ENCODE measurements at regions not wholly inside any gene's neighbourhood (a gene's known extent, or its start where the extent isn't known, plus 50 kb on each side); places are given as distances from the start of the nearest gene placed in this dataset.

DNA sequence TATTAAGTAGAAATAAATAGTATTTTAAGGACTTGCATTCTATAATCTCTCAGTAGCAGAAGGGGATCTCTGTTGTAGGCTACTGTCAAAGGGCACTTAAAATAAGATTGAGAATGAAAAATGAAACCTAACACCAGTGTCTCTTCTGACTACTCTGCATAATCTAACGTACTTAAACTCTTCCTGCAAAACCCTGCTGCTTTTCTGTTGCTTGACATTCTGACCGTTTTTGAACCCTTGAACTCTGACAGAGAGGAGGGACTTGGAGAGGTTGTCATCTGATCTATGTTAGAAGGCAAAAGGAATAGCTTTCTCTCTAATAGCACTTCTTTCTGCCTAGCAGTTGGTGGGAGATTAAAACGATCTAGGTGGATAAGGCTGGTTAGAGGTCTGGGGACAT lies 204.6 kb downstream of the ZIC1 start:
- TF ChIP-seq, protein P1, sequence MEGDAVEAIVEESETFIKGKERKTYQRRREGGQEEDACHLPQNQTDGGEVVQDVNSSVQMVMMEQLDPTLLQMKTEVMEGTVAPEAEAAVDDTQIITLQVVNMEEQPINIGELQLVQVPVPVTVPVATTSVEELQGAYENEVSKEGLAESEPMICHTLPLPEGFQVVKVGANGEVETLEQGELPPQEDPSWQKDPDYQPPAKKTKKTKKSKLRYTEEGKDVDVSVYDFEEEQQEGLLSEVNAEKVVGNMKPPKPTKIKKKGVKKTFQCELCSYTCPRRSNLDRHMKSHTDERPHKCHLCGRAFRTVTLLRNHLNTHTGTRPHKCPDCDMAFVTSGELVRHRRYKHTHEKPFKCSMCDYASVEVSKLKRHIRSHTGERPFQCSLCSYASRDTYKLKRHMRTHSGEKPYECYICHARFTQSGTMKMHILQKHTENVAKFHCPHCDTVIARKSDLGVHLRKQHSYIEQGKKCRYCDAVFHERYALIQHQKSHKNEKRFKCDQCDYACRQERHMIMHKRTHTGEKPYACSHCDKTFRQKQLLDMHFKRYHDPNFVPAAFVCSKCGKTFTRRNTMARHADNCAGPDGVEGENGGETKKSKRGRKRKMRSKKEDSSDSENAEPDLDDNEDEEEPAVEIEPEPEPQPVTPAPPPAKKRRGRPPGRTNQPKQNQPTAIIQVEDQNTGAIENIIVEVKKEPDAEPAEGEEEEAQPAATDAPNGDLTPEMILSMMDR (IDR thresholded peaks at IDR 0.05; ENCODE audit: insufficient read depth, low read length, poor library complexity, severe bottlenecking) = no peak
- no peak for TF ChIP-seq EZH2phosphoT487 (conservative IDR thresholded peaks at IDR 0.05; ENCODE audit: low read length)
